ENCODE measurements at regions not wholly inside any gene's neighbourhood (a gene's known extent, or its start where the extent isn't known, plus 50 kb on each side); places are given as distances from the start of the nearest gene placed in this dataset.

- Histone ChIP-seq H3K9me3 (ENCODE audit: control insufficient read depth, insufficient read depth, low read depth, low read length) (no peaks in the 10 kb centered on the region), H3K27me3 (ENCODE audit: control insufficient read depth, insufficient read depth, low read length) (no peaks in the 10 kb centered on the region), H2AFZ (ENCODE audit: low read length) (no peak overlapping the region), H3K36me3 (ENCODE audit: control insufficient read depth, insufficient read depth, low read length) (no peaks in the 10 kb centered on the region), H3K27ac (ENCODE audit: insufficient read depth, low read length) (no peak overlapping the region), H4K20me1 (ENCODE audit: control insufficient read depth, extremely low read depth, insufficient read depth, low read length) (no peaks in the 10 kb centered on the region), H3K4me3 (replicated peaks in 1 of 4; ENCODE audit: control extremely low read depth in 1 of 4, insufficient read depth in 1 of 4, low read depth in 3 of 4, low read length in 4 of 4) (no peak overlapping the region), H3K9ac (ENCODE audit: insufficient read depth, low read length) (no peak overlapping the region), H3K79me2 (ENCODE audit: control insufficient read depth, insufficient read depth, low read length) (no peaks in the 10 kb centered on the region), H3K4me1 (ENCODE audit: control insufficient read depth, extremely low read depth, insufficient read depth, low read length) (no peaks in the 10 kb centered on the region), H3K4me2 (ENCODE audit: extremely low read depth, insufficient read depth, low read length) (no peak overlapping the region)
- no peak for TF ChIP-seq EZH2 (IDR thresholded peaks at IDR 0.05; ENCODE audit: low read length, missing control alignments)
- TF ChIP-seq, protein P1, sequence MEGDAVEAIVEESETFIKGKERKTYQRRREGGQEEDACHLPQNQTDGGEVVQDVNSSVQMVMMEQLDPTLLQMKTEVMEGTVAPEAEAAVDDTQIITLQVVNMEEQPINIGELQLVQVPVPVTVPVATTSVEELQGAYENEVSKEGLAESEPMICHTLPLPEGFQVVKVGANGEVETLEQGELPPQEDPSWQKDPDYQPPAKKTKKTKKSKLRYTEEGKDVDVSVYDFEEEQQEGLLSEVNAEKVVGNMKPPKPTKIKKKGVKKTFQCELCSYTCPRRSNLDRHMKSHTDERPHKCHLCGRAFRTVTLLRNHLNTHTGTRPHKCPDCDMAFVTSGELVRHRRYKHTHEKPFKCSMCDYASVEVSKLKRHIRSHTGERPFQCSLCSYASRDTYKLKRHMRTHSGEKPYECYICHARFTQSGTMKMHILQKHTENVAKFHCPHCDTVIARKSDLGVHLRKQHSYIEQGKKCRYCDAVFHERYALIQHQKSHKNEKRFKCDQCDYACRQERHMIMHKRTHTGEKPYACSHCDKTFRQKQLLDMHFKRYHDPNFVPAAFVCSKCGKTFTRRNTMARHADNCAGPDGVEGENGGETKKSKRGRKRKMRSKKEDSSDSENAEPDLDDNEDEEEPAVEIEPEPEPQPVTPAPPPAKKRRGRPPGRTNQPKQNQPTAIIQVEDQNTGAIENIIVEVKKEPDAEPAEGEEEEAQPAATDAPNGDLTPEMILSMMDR (conservative IDR thresholded peaks at IDR 0.05 in 1 of 2, IDR thresholded peaks at IDR 0.05 in 1 of 2; ENCODE audit: low read depth in 1 of 2, low read length in 2 of 2): no peak
- DNase-seq (ENCODE audit: low read depth in 2 of 2): no peak
Observed at GRCh38 chr3:86249833-86250232, 741.1 kb downstream of the VGLL3 start.

- no peaks in the 10 kb centered on the region for H3K9me3 ChIP-seq (ENCODE audit: control insufficient read depth, insufficient read depth, low read depth, low read length)
- no peaks in the 10 kb centered on the region for H4K20me1 ChIP-seq (ENCODE audit: control insufficient read depth, extremely low read depth, insufficient read depth, low read length)
- H3K79me2 ChIP-seq (ENCODE audit: control insufficient read depth, insufficient read depth, low read length): no peaks in the 10 kb centered on the region
- no peak overlapping the region for H3K27ac ChIP-seq (ENCODE audit: insufficient read depth, low read length)
- no peak overlapping the region for H3K9ac ChIP-seq (ENCODE audit: insufficient read depth, low read length)
- no peaks in the 10 kb centered on the region for H3K36me3 ChIP-seq (ENCODE audit: control insufficient read depth, insufficient read depth, low read length)
- no peaks in the 10 kb centered on the region for H3K27me3 ChIP-seq (ENCODE audit: control insufficient read depth, insufficient read depth, low read length)
- TF ChIP-seq, protein P1 (conservative IDR thresholded peaks at IDR 0.05 in 1 of 2, IDR thresholded peaks at IDR 0.05 in 1 of 2; ENCODE audit: low read depth in 1 of 2, low read length in 2 of 2): peak in 1 of 2 donors; percentile 27
- no peak for TF ChIP-seq EZH2 (IDR thresholded peaks at IDR 0.05; ENCODE audit: low read length, missing control alignments)
- DNase-seq (ENCODE audit: low read depth in 2 of 2): peak in 1 of 2 donors; percentile 19
- H3K4me1 ChIP-seq (ENCODE audit: control insufficient read depth, extremely low read depth, insufficient read depth, low read length): no peaks in the 10 kb centered on the region
- H3K4me2 ChIP-seq (ENCODE audit: extremely low read depth, insufficient read depth, low read length): no peak overlapping the region
- H2AFZ ChIP-seq (ENCODE audit: low read length): no peak overlapping the region
- H3K4me3 ChIP-seq (replicated peaks in 1 of 4; ENCODE audit: control extremely low read depth in 1 of 4, insufficient read depth in 1 of 4, low read depth in 3 of 4, low read length in 4 of 4): no peak overlapping the region
Observed at GRCh38 chr3:86245360-86245759, 745.6 kb downstream of the VGLL3 start.

- Histone ChIP-seq H3K4me2 (ENCODE audit: extremely low read depth, insufficient read depth, low read length) (no peak overlapping the region), H2AFZ (ENCODE audit: low read length) (no peak overlapping the region), H4K20me1 (ENCODE audit: control insufficient read depth, extremely low read depth, insufficient read depth, low read length) (no peaks in the 10 kb centered on the region), H3K4me3 (replicated peaks in 1 of 4; ENCODE audit: control extremely low read depth in 1 of 4, insufficient read depth in 1 of 4, low read depth in 3 of 4, low read length in 4 of 4) (no peak overlapping the region), H3K4me1 (ENCODE audit: control insufficient read depth, extremely low read depth, insufficient read depth, low read length) (no peaks in the 10 kb centered on the region), H3K9me3 (ENCODE audit: control insufficient read depth, insufficient read depth, low read depth, low read length) (no peaks in the 10 kb centered on the region), H3K27ac (ENCODE audit: insufficient read depth, low read length) (no peak overlapping the region), H3K27me3 (ENCODE audit: control insufficient read depth, insufficient read depth, low read length) (no peaks in the 10 kb centered on the region), H3K9ac (ENCODE audit: insufficient read depth, low read length) (no peak overlapping the region), H3K79me2 (ENCODE audit: control insufficient read depth, insufficient read depth, low read length) (no peaks in the 10 kb centered on the region), H3K36me3 (ENCODE audit: control insufficient read depth, insufficient read depth, low read length) (no peaks in the 10 kb centered on the region)
- no peak for DNase-seq (ENCODE audit: low read depth in 2 of 2)
- TF ChIP-seq, protein P1 (conservative IDR thresholded peaks at IDR 0.05 in 1 of 2, IDR thresholded peaks at IDR 0.05 in 1 of 2; ENCODE audit: low read depth in 1 of 2, low read length in 2 of 2): no peak
- TF ChIP-seq EZH2 (IDR thresholded peaks at IDR 0.05; ENCODE audit: low read length, missing control alignments): no peak
Observed at GRCh38 chr3:86244905-86245304, 746.0 kb downstream of the VGLL3 start.
